ENCODE measurements at regions not wholly inside any gene's neighbourhood (a gene's known extent, or its start where the extent isn't known, plus 50 kb on each side); places are given as distances from the start of the nearest gene placed in this dataset.

GRCh38 chr10:44317856-44318255 lies 67.0 kb downstream of the CXCL12 start:
- intact Hi-C loops (cut with micrococcal nuclease; ENCODE audit: unreplicated experiment) (loop anchor here (10.0 kb wide), 2 partner anchors 67 to 537 kb away; partner anchors contain the start of gene CXCL12), in situ Hi-C loops (cut with HindIII; ENCODE audit: low pct_unique_long_range_greater_than_20kb, low sequenced_read_pairs) (no loop called here)
- Histone ChIP-seq H3K27ac (ENCODE audit: low read length) (no peak overlapping the region), H3K27me3 (ENCODE audit: control insufficient read depth, insufficient read depth, low read length) (peaks cover 2% of the 10 kb centered on the region), H3K4me1 (ENCODE audit: control insufficient read depth, insufficient read depth, low read length) (no peaks in the 10 kb centered on the region), H3K36me3 (ENCODE audit: control insufficient read depth, insufficient read depth, low read length) (no peaks in the 10 kb centered on the region), H3K4me3 (ENCODE audit: low read depth in 2 of 2, low read length in 2 of 2) (no peak overlapping the region), H3K9me3 (ENCODE audit: control insufficient read depth, insufficient read depth, low read depth, low read length) (no peaks in the 10 kb centered on the region)
- ChIA-PET POLR2A (no interaction called here), CTCF (no interaction called here)
- TF ChIP-seq, protein P1, sequence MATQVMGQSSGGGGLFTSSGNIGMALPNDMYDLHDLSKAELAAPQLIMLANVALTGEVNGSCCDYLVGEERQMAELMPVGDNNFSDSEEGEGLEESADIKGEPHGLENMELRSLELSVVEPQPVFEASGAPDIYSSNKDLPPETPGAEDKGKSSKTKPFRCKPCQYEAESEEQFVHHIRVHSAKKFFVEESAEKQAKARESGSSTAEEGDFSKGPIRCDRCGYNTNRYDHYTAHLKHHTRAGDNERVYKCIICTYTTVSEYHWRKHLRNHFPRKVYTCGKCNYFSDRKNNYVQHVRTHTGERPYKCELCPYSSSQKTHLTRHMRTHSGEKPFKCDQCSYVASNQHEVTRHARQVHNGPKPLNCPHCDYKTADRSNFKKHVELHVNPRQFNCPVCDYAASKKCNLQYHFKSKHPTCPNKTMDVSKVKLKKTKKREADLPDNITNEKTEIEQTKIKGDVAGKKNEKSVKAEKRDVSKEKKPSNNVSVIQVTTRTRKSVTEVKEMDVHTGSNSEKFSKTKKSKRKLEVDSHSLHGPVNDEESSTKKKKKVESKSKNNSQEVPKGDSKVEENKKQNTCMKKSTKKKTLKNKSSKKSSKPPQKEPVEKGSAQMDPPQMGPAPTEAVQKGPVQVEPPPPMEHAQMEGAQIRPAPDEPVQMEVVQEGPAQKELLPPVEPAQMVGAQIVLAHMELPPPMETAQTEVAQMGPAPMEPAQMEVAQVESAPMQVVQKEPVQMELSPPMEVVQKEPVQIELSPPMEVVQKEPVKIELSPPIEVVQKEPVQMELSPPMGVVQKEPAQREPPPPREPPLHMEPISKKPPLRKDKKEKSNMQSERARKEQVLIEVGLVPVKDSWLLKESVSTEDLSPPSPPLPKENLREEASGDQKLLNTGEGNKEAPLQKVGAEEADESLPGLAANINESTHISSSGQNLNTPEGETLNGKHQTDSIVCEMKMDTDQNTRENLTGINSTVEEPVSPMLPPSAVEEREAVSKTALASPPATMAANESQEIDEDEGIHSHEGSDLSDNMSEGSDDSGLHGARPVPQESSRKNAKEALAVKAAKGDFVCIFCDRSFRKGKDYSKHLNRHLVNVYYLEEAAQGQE (IDR thresholded peaks at IDR 0.05; ENCODE audit: insufficient read depth in 1 of 2, low read depth in 2 of 2, low read length in 1 of 2), result no peak
- no peak for TF ChIP-seq TCF7L2 (IDR thresholded peaks at IDR 0.05; ENCODE audit: low read depth, low read length)
- no peak for TF ChIP-seq POLR2AphosphoS5 (IDR thresholded peaks at IDR 0.05; ENCODE audit: low read depth, low read length)
- TF ChIP-seq, protein P2, sequence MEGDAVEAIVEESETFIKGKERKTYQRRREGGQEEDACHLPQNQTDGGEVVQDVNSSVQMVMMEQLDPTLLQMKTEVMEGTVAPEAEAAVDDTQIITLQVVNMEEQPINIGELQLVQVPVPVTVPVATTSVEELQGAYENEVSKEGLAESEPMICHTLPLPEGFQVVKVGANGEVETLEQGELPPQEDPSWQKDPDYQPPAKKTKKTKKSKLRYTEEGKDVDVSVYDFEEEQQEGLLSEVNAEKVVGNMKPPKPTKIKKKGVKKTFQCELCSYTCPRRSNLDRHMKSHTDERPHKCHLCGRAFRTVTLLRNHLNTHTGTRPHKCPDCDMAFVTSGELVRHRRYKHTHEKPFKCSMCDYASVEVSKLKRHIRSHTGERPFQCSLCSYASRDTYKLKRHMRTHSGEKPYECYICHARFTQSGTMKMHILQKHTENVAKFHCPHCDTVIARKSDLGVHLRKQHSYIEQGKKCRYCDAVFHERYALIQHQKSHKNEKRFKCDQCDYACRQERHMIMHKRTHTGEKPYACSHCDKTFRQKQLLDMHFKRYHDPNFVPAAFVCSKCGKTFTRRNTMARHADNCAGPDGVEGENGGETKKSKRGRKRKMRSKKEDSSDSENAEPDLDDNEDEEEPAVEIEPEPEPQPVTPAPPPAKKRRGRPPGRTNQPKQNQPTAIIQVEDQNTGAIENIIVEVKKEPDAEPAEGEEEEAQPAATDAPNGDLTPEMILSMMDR (IDR thresholded peaks at IDR 0.05), result no peak
- no peak for TF ChIP-seq SIN3A (IDR thresholded peaks at IDR 0.05; ENCODE audit: borderline replicate concordance, insufficient read depth, low read depth, low read length)
- DNase-seq (ENCODE audit: low read depth, low spot score) (no peak), ATAC-seq (no peak)
- no TSS peak for BruUV-seq (replicated peaks)

- no peaks in the 10 kb centered on the region for H3K36me3 ChIP-seq (ENCODE audit: control insufficient read depth, insufficient read depth, low read length)
- DNase-seq (ENCODE audit: low read depth, low spot score), result no peak
- no peaks in the 10 kb centered on the region for H3K9me3 ChIP-seq (ENCODE audit: control insufficient read depth, insufficient read depth, low read depth, low read length)
- no TSS peak for BruUV-seq (replicated peaks)
- no peak overlapping the region for H3K27ac ChIP-seq (ENCODE audit: low read length)
- H3K27me3 ChIP-seq (ENCODE audit: control insufficient read depth, insufficient read depth, low read length), result peaks cover 2% of the 10 kb centered on the region
- in situ Hi-C loops (cut with HindIII; ENCODE audit: low pct_unique_long_range_greater_than_20kb, low sequenced_read_pairs), result no loop called here
- H3K4me3 ChIP-seq (ENCODE audit: low read depth in 2 of 2, low read length in 2 of 2), result no peak overlapping the region
- no peak for ATAC-seq
- intact Hi-C loops (cut with micrococcal nuclease; ENCODE audit: unreplicated experiment), result loop anchor here (10.0 kb wide), 2 partner anchors 68 to 538 kb away; partner anchors contain the start of gene CXCL12
- TF ChIP-seq, protein P2 (IDR thresholded peaks at IDR 0.05), result no peak
- TF ChIP-seq, protein P1 (IDR thresholded peaks at IDR 0.05; ENCODE audit: insufficient read depth in 1 of 2, low read depth in 2 of 2, low read length in 1 of 2), result no peak
- no peak for TF ChIP-seq TCF7L2 (IDR thresholded peaks at IDR 0.05; ENCODE audit: low read depth, low read length)
- TF ChIP-seq POLR2AphosphoS5 (IDR thresholded peaks at IDR 0.05; ENCODE audit: low read depth, low read length), result no peak
- TF ChIP-seq SIN3A (IDR thresholded peaks at IDR 0.05; ENCODE audit: borderline replicate concordance, insufficient read depth, low read depth, low read length), result no peak
- ChIA-PET POLR2A (no interaction called here), CTCF (no interaction called here)
- H3K4me1 ChIP-seq (ENCODE audit: control insufficient read depth, insufficient read depth, low read length), result no peaks in the 10 kb centered on the region
These were observed 68.0 kb downstream of the CXCL12 start for GRCh38 chr10:44316922-44317215.
